Astrocyte (in vitro differentiated cells and primary cell): ENCODE measurements at regions not wholly inside any gene's neighbourhood (a gene's known extent, or its start where the extent isn't known, plus 50 kb on each side); places are given as distances from the start of the nearest gene placed in this dataset.
"Not testable (repeated sequence)": the region's sequence is repeated elsewhere in the genome, so short reads cannot be mapped to it uniquely, and the experiment has no call there.

ENCODE experiments used
- DNase-seq: peaks from one replicate; pipeline ENCODE4 v3.0.0-alpha.2; 2010; ENCODE audit warnings: low read depth
- FAIRE-seq: peaks from 2 replicates; lab custom pipeline; 2011; peaks lifted over from hg19 to GRCh38; lab: Jason Lieb, UNC
- H2AFZ ChIP-seq: 2 replicates; pipeline ENCODE4 v1.6.0; 2012; ENCODE audit warnings: low read depth, low read length, inconsistent platforms
- H3K27ac ChIP-seq: 2 replicates; pipeline ENCODE4 v1.5.1; 2011; ENCODE audit warnings: low read depth, low read length, inconsistent platforms
- H3K27me3 ChIP-seq: 2 replicates; pipeline ENCODE4 v1.6.0; 2011; ENCODE audit warnings: low read length, inconsistent platforms; ENCODE audit not compliant: insufficient read depth
- H3K36me3 ChIP-seq: 2 replicates; pipeline ENCODE4 v1.5.1; 2011; ENCODE audit warnings: low read length, inconsistent platforms; ENCODE audit not compliant: insufficient read depth
- H3K4me1 ChIP-seq: 2 replicates; pipeline ENCODE4 v1.5.1; 2011; ENCODE audit warnings: low read length, inconsistent platforms; ENCODE audit not compliant: insufficient read depth
- H3K4me2 ChIP-seq: 2 replicates; pipeline ENCODE4 v1.6.0; 2012; ENCODE audit warnings: low read length, inconsistent platforms
- H3K4me3 ChIP-seq: 2 replicates; pipeline ENCODE4 v1.5.1; 2011; ENCODE audit warnings: low read depth, mild to moderate bottlenecking, low read length, inconsistent platforms; ENCODE audit not compliant: insufficient read depth
- H3K79me2 ChIP-seq: 2 replicates; pipeline ENCODE4 v1.6.0; 2012; ENCODE audit warnings: mild to moderate bottlenecking, low read length, inconsistent platforms; ENCODE audit not compliant: insufficient read depth
- H3K9ac ChIP-seq: 2 replicates; pipeline ENCODE4 v1.6.0; 2012; ENCODE audit warnings: mild to moderate bottlenecking, low read length, inconsistent platforms
- H3K9me3 ChIP-seq: 2 replicates; pipeline ENCODE4 v1.5.1; 2012; ENCODE audit warnings: low read depth, mild to moderate bottlenecking, low read length, inconsistent platforms; ENCODE audit not compliant: insufficient read depth
- H4K20me1 ChIP-seq: 2 replicates; pipeline ENCODE4 v1.6.0; 2012; ENCODE audit warnings: low read length, inconsistent platforms; ENCODE audit not compliant: insufficient read depth
- H3K27ac Mint-ChIP-seq: one replicate; pipeline ENCODE4 v1.8.0; 2021; ENCODE audit warnings: mild to moderate bottlenecking, mixed read lengths; ENCODE audit not compliant: unreplicated experiment
- H3K27me3 Mint-ChIP-seq: one replicate; pipeline ENCODE4 v1.8.0; 2021; ENCODE audit warnings: low read depth, mixed read lengths; ENCODE audit not compliant: unreplicated experiment
- H3K36me3 Mint-ChIP-seq: one replicate; pipeline ENCODE4 v1.8.0; 2021; ENCODE audit warnings: low read depth, mixed read lengths; ENCODE audit not compliant: unreplicated experiment
- H3K4me1 Mint-ChIP-seq: one replicate; pipeline ENCODE4 v1.8.0; 2021; ENCODE audit warnings: low read depth, mixed read lengths; ENCODE audit not compliant: unreplicated experiment
- H3K4me3 Mint-ChIP-seq: one replicate; pipeline ENCODE4 v1.8.0; 2021; ENCODE audit warnings: mild to moderate bottlenecking, moderate library complexity, mixed read lengths; ENCODE audit not compliant: unreplicated experiment
- H3K9me3 Mint-ChIP-seq: one replicate; pipeline ENCODE4 v1.8.0; 2021; ENCODE audit warnings: mild to moderate bottlenecking, mixed read lengths; ENCODE audit not compliant: unreplicated experiment
- CTCF ChIP-seq: IDR thresholded peaks from 2 replicates; pipeline ENCODE4 v1.5.1; 2011; ENCODE audit warnings: low read depth, mild to moderate bottlenecking, inconsistent platforms, low read length, moderate library complexity; ENCODE audit not compliant: insufficient read depth
- EZH2 ChIP-seq: IDR thresholded peaks from 2 replicates; pipeline ENCODE4 v1.6.1; 2012; ENCODE audit warnings: mild to moderate bottlenecking, low read length, inconsistent platforms; ENCODE audit not compliant: insufficient read depth

GRCh38 chr14:82035397-82035796 lies 501.7 kb upstream of the SEL1L start:
- peaks cover 7% of the 10 kb centered on the region for H3K9me3 Mint-ChIP-seq
- TF ChIP-seq CTCF = no peak
- TF ChIP-seq EZH2 = no peak
- H3K27ac ChIP-seq = no peak overlapping the region
- no peak overlapping the region for H2AFZ ChIP-seq
- no peak for DNase-seq
- no peaks in the 10 kb centered on the region for H3K4me1 ChIP-seq
- H3K36me3 ChIP-seq = no peaks in the 10 kb centered on the region
- no peaks in the 10 kb centered on the region for H3K9me3 ChIP-seq
- no peak overlapping the region for H3K4me2 ChIP-seq
- no peaks in the 10 kb centered on the region for H3K36me3 Mint-ChIP-seq
- no peak for FAIRE-seq
- H3K27ac Mint-ChIP-seq = no peak overlapping the region
- no peak overlapping the region for H3K9ac ChIP-seq
- H3K27me3 Mint-ChIP-seq = no peaks in the 10 kb centered on the region
- no peaks in the 10 kb centered on the region for H4K20me1 ChIP-seq
- no peaks in the 10 kb centered on the region for H3K79me2 ChIP-seq
- H3K27me3 ChIP-seq = no peaks in the 10 kb centered on the region
- H3K4me3 Mint-ChIP-seq = no peak overlapping the region
- H3K4me3 ChIP-seq = no peak overlapping the region
- H3K4me1 Mint-ChIP-seq = no peaks in the 10 kb centered on the region

DNA sequence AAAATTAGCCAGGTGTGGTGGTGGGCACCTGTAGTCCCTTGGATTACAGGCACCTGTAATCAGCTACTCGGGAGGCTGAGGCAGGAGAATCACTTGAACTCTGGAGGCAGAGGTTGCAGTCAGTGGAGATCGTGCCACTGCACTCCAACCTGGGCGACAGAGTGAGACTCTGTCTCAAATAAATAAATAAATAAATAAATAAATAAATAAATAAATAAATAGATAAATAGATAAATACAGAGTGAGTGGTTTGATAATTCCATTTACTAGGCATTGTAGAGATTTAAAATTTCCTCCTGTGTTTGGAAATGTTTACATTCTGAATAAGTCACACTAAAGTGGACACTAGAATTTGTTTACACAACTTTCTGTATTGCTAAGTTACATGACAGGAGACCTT lies 504.4 kb upstream of the SEL1L start:
- H3K27me3 Mint-ChIP-seq = not testable (repeated sequence)

DNA sequence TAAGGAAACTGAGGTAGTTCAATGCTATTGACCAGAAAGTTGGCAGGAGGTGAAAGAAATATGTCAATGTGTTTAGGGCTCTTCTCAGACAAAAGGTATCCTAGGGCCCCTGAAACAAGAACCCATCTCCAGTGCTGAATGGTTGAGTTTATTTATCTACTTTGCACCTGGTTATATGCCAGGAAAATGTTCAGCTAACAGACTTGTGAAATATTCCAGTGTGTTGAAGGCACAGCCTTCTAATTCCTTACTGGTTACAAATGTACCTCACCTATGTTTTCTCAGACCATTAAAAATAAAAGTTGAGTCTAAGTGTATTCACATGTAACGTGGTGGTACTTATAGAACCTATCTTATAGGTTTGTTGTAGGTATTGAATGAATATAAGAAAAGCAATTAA lies 511.7 kb upstream of the SEL1L start:
- Mint-ChIP-seq H3K9me3 (peaks cover 10% of the 10 kb centered on the region), H3K27ac (no peak overlapping the region), H3K36me3 (no peaks in the 10 kb centered on the region), H3K4me1 (no peaks in the 10 kb centered on the region), H3K4me3 (no peak overlapping the region), H3K27me3 (no peaks in the 10 kb centered on the region)
- Histone ChIP-seq H3K27me3 (no peaks in the 10 kb centered on the region), H3K4me2 (no peak overlapping the region), H3K79me2 (no peaks in the 10 kb centered on the region), H3K4me3 (no peak overlapping the region), H3K36me3 (no peaks in the 10 kb centered on the region), H3K9me3 (no peaks in the 10 kb centered on the region), H3K9ac (no peak overlapping the region), H3K27ac (no peak overlapping the region), H2AFZ (no peak overlapping the region), H3K4me1 (no peaks in the 10 kb centered on the region), H4K20me1 (no peaks in the 10 kb centered on the region)
- DNase-seq = no peak
- no peak for TF ChIP-seq CTCF
- TF ChIP-seq EZH2 = no peak
- no peak for FAIRE-seq

More for the DNA sequence above, 504.4 kb upstream of the SEL1L start:
- H2AFZ ChIP-seq, DNase-seq, H3K36me3 Mint-ChIP-seq, H3K27me3 ChIP-seq, H4K20me1 ChIP-seq, H3K9ac ChIP-seq, H3K36me3 ChIP-seq, H3K4me2 ChIP-seq, H3K27ac Mint-ChIP-seq, H3K4me1 Mint-ChIP-seq, FAIRE-seq, H3K9me3 Mint-ChIP-seq, H3K4me1 ChIP-seq, H3K27ac ChIP-seq, H3K9me3 ChIP-seq, H3K4me3 Mint-ChIP-seq, H3K79me2 ChIP-seq, H3K4me3 ChIP-seq: not testable (repeated sequence)
